ENCODE measurements at regions not wholly inside any gene's neighbourhood (a gene's known extent, or its start where the extent isn't known, plus 50 kb on each side); places are given as distances from the start of the nearest gene placed in this dataset.

GRCh38 chr13:53921473-53921872 lies 892.9 kb downstream of the OLFM4 start:
- no peak for TF ChIP-seq CTCF (IDR thresholded peaks at IDR 0.05; ENCODE audit: extremely low read depth, missing control alignments)
- no peak for DNase-seq (ENCODE audit: low spot score)

GRCh38 chr13:53941588-53942190 lies 913.1 kb downstream of the OLFM4 start:
- no peak for DNase-seq (ENCODE audit: low spot score)

GRCh38 chr13:53946500-53946899 lies 917.9 kb downstream of the OLFM4 start:
- TF ChIP-seq CTCF (IDR thresholded peaks at IDR 0.05; ENCODE audit: extremely low read depth, missing control alignments) = no peak

More at GRCh38 chr13:53941588-53942190, 913.1 kb downstream of the OLFM4 start:
- no peak for TF ChIP-seq CTCF (IDR thresholded peaks at IDR 0.05; ENCODE audit: extremely low read depth, missing control alignments)

GRCh38 chr13:53953183-53953582 lies 924.6 kb downstream of the OLFM4 start:
- no peak for TF ChIP-seq CTCF (IDR thresholded peaks at IDR 0.05; ENCODE audit: extremely low read depth, missing control alignments)
- DNase-seq (ENCODE audit: low spot score) = no peak

More at GRCh38 chr13:53946500-53946899, 917.9 kb downstream of the OLFM4 start:
- DNase-seq (ENCODE audit: low spot score) = no peak
